H1 (cell line): ENCODE measurements at regions not wholly inside any gene's neighbourhood (a gene's known extent, or its start where the extent isn't known, plus 50 kb on each side); places are given as distances from the start of the nearest gene placed in this dataset.

ENCODE experiments used
- CTCF ChIA-PET: fragments of 300-600 bp; sonication (Branson Sonifier 250); formaldehyde crosslinking; loops from one replicate; lab custom pipeline; 2021; ENCODE audit not compliant: partially characterized antibody; lab: Charles Lee
- POLR2A ChIA-PET: fragments of 300-600 bp; sonication (Branson Sonifier 250); formaldehyde crosslinking; loops from one replicate; lab custom pipeline; 2021; ENCODE audit warnings: inconsistent platforms; ENCODE audit not compliant: partially characterized antibody; lab: Charles Lee
- DNase-seq, 2 experiments: peaks; one replicate each; pipeline versions ENCODE4 v3.0.0 to v3.0.0-alpha.2; 2010 to 2022; ENCODE audit warnings: low spot score in 2 of 2, low read depth in 1 of 2, mixed read lengths in 1 of 2
- FAIRE-seq: peaks from 2 replicates; lab custom pipeline; 2011; peaks lifted over from hg19 to GRCh38; lab: Jason Lieb, UNC
- H2AFZ ChIP-seq: 2 replicates; pipeline ENCODE4 v1.8.1; 2012; ENCODE audit warnings: low read length, inconsistent platforms
- H2AK5ac ChIP-seq: 2 replicates; pipeline ENCODE4 v1.6.1; 2013; ENCODE audit warnings: low read depth, low read length
- H2BK120ac ChIP-seq: replicated peaks from 2 replicates; pipeline ENCODE3; 2013; ENCODE audit warnings: low read depth, low read length, inconsistent platforms
- H2BK12ac ChIP-seq: 2 replicates; pipeline ENCODE4 v1.6.1; 2013; ENCODE audit warnings: low read depth, low read length
- H2BK15ac ChIP-seq: 2 replicates; pipeline ENCODE4 v1.6.1; 2013; ENCODE audit warnings: low read length
- H2BK20ac ChIP-seq: 2 replicates; pipeline ENCODE4 v1.6.1; 2013; ENCODE audit warnings: low read length
- H2BK5ac ChIP-seq: 2 replicates; pipeline ENCODE4 v1.6.1; 2013; ENCODE audit warnings: low read depth, low read length
- H3K14ac ChIP-seq: 2 replicates; pipeline ENCODE4 v1.6.1; 2013; ENCODE audit warnings: inconsistent platforms; ENCODE audit not compliant: insufficient read length
- H3K18ac ChIP-seq: 2 replicates; pipeline ENCODE4 v1.6.1; 2013; ENCODE audit warnings: low read length; ENCODE audit errors: extremely low read depth
- H3K23ac ChIP-seq: 2 replicates; pipeline ENCODE4 v1.6.1; 2013; ENCODE audit warnings: inconsistent platforms; ENCODE audit not compliant: insufficient read length
- H3K23me2 ChIP-seq: 2 replicates; pipeline ENCODE4 v1.6.1; 2013; ENCODE audit warnings: low read depth, low read length
- H3K27ac ChIP-seq: 2 replicates; pipeline ENCODE4 v1.6.1; 2011; ENCODE audit warnings: low read depth, low read length, inconsistent platforms
- H3K27me3 ChIP-seq, 4 experiments: replicated peaks in 1 of 4; 1 replicate in 1 of 4; 2 replicates in 3 of 4; pipeline versions ENCODE4 v1.6.1 to v1.8.1; 2011 to 2013; ENCODE audit warnings: low read length in 3 of 4, mild to moderate bottlenecking in 3 of 4, inconsistent platforms in 2 of 4, mixed read lengths in 2 of 4, moderate library complexity in 1 of 4; ENCODE audit not compliant: control insufficient read depth in 3 of 4, insufficient read depth in 3 of 4; ENCODE audit errors: extremely low read depth in 1 of 4
- H3K36me3 ChIP-seq, 4 experiments: 2 replicates each; pipeline versions ENCODE4 v1.6.1 to v1.8.1; 2011 to 2013; ENCODE audit warnings: mild to moderate bottlenecking in 4 of 4, low read length in 3 of 4, moderate library complexity in 2 of 4, control low read depth in 1 of 4, inconsistent platforms in 1 of 4; ENCODE audit not compliant: insufficient read depth in 4 of 4, control insufficient read depth in 2 of 4
- H3K4ac ChIP-seq: replicated peaks from 2 replicates; pipeline ENCODE3; 2013; ENCODE audit warnings: low read length, low read depth, mixed read lengths, inconsistent platforms; ENCODE audit not compliant: insufficient read length
- H3K4me1 ChIP-seq, 4 experiments: replicated peaks in 1 of 4; 1 replicate in 1 of 4; 2 replicates in 3 of 4; pipeline versions ENCODE4 v1.6.1 to v1.8.1; 2011 to 2013; ENCODE audit warnings: low read length in 3 of 4, inconsistent platforms in 2 of 4, mixed read lengths in 1 of 4; ENCODE audit not compliant: insufficient read depth in 4 of 4, control insufficient read depth in 3 of 4
- H3K4me2 ChIP-seq, 2 experiments: 2 replicates each; pipeline versions ENCODE4 v1.6.1 to v1.8.1; 2011 to 2013; ENCODE audit warnings: low read depth in 2 of 2, low read length in 2 of 2, control low read depth in 1 of 2, inconsistent platforms in 1 of 2, mild to moderate bottlenecking in 1 of 2; ENCODE audit not compliant: insufficient read depth in 1 of 2
- H3K4me3 ChIP-seq, 4 experiments: fragments of 200-600, 300-600 bp in 1 of 4; sonication (generic), shearing (Covaris generic), sonication (Bioruptor Twin) in 1 of 4; 2 replicates each; pipeline versions ENCODE4 v1.5.1 to v1.8.1; 2011 to 2016; ENCODE audit warnings: low read length in 4 of 4, low read depth in 3 of 4, control low read depth in 2 of 4, inconsistent platforms in 2 of 4, mild to moderate bottlenecking in 2 of 4, mixed read lengths in 1 of 4, moderate library complexity in 1 of 4; ENCODE audit not compliant: insufficient read depth in 2 of 4; ENCODE audit errors: extremely low read depth in 1 of 4
- H3K56ac ChIP-seq: replicated peaks from 2 replicates; pipeline ENCODE3; 2013; ENCODE audit warnings: low read depth, mild to moderate bottlenecking, mixed read lengths, low read length, inconsistent platforms; ENCODE audit not compliant: insufficient read length
- H3K79me1 ChIP-seq: 2 replicates; pipeline ENCODE4 v1.6.1; 2013; ENCODE audit warnings: low read depth, low read length, control low read depth
- H3K79me2 ChIP-seq, 2 experiments: 2 replicates each; pipeline versions ENCODE4 v1.6.1 to v1.8.1; 2012 to 2013; ENCODE audit warnings: low read length in 2 of 2, mild to moderate bottlenecking in 2 of 2, inconsistent platforms in 1 of 2; ENCODE audit not compliant: insufficient read depth in 2 of 2, control insufficient read depth in 1 of 2
- H3K9ac ChIP-seq, 4 experiments: replicated peaks in 1 of 4; 1 replicate in 1 of 4; 2 replicates in 3 of 4; pipeline versions ENCODE4 v1.6.1 to v1.8.1; 2011 to 2013; ENCODE audit warnings: low read depth in 3 of 4, low read length in 3 of 4, control low read depth in 2 of 4, mild to moderate bottlenecking in 2 of 4, moderate library complexity in 2 of 4, inconsistent platforms in 1 of 4; ENCODE audit errors: extremely low read depth in 1 of 4
- H3K9me3 ChIP-seq, 2 experiments: 2 replicates each; pipeline versions ENCODE4 v1.6.1 to v1.8.1; 2012 to 2013; ENCODE audit warnings: mild to moderate bottlenecking in 2 of 2, moderate library complexity in 2 of 2, control low read depth in 1 of 2, inconsistent platforms in 1 of 2, low read depth in 1 of 2, low read length in 1 of 2, mixed read lengths in 1 of 2; ENCODE audit not compliant: insufficient read depth in 2 of 2
- H4K20me1 ChIP-seq, 2 experiments: replicated peaks in 1 of 2; 2 replicates each; pipeline versions ENCODE3 to v1.8.1; 2011 to 2013; ENCODE audit warnings: inconsistent platforms in 2 of 2, low read length in 2 of 2, mild to moderate bottlenecking in 1 of 2; ENCODE audit not compliant: insufficient read depth in 2 of 2, control insufficient read depth in 1 of 2
- H4K5ac ChIP-seq: 2 replicates; pipeline ENCODE4 v1.6.1; 2013; ENCODE audit warnings: low read length, low read depth, mixed read lengths, inconsistent platforms; ENCODE audit not compliant: insufficient read length
- H4K8ac ChIP-seq: 2 replicates; pipeline ENCODE4 v1.8.0; 2013; ENCODE audit warnings: mild to moderate bottlenecking, moderate library complexity, low read length, inconsistent platforms; ENCODE audit not compliant: insufficient read depth; ENCODE audit errors: extremely low read depth
- H4K91ac ChIP-seq: replicated peaks from 2 replicates; pipeline ENCODE3; 2013; ENCODE audit warnings: low read length, mixed read lengths, inconsistent platforms; ENCODE audit not compliant: insufficient read length
- CHD1 ChIP-seq: IDR thresholded peaks from 2 replicates; pipeline ENCODE4 v1.6.1; 2012; ENCODE audit warnings: low read depth, low read length, improper control_type of control experiment
- CREB1 ChIP-seq: IDR thresholded peaks from 2 replicates; pipeline ENCODE4 v1.6.1; 2012; ENCODE audit warnings: inconsistent platforms
- EGR1 ChIP-seq: IDR thresholded peaks from 2 replicates; pipeline ENCODE4 v1.6.1; 2011; ENCODE audit warnings: low read depth, low read length, borderline replicate concordance
- EP300 ChIP-seq, 2 experiments: IDR thresholded peaks; 1 replicate in 1 of 2; 2 replicates in 1 of 2; pipeline ENCODE4 v1.6.1; 2011 to 2012; ENCODE audit warnings: low read depth in 2 of 2, low read length in 2 of 2, mild to moderate bottlenecking in 2 of 2, borderline replicate concordance in 1 of 2, inconsistent platforms in 1 of 2, moderate library complexity in 1 of 2
- EZH2 ChIP-seq: fragments of 200-600 bp; sonication (generic); IDR thresholded peaks from 2 replicates; pipeline ENCODE4 v1.7.1; 2012; ENCODE audit warnings: low read depth, mild to moderate bottlenecking, moderate library complexity, low read length, inconsistent platforms; ENCODE audit not compliant: severe bottlenecking
- KDM1A ChIP-seq: fragments of 200-600, 300-600 bp; sonication (generic); IDR thresholded peaks from 2 replicates; pipeline ENCODE4 v1.7.1; 2016; ENCODE audit warnings: mild to moderate bottlenecking, low read length, borderline replicate concordance
- MAFK ChIP-seq: IDR thresholded peaks from 2 replicates; pipeline ENCODE4 v1.6.1; 2012; ENCODE audit warnings: low read depth, mild to moderate bottlenecking, improper control_type of control experiment, low read length
- RBBP5 ChIP-seq: IDR thresholded peaks from 2 replicates; pipeline ENCODE4 v1.7.1; 2012; ENCODE audit warnings: low read depth, mild to moderate bottlenecking, inconsistent platforms, low read length, moderate library complexity, borderline replicate concordance
- TAF7 ChIP-seq: optimal IDR thresholded peaks from 2 replicates; pipeline ENCODE3; 2011; ENCODE audit warnings: low read depth, mild to moderate bottlenecking, inconsistent platforms, low read length, moderate library complexity, borderline replicate concordance
- TBP ChIP-seq: IDR thresholded peaks from 2 replicates; pipeline ENCODE4 v1.6.1; 2011; ENCODE audit warnings: low read depth, low read length, improper control_type of control experiment
- WGBS, 2 experiments: shearing (Covaris generic) in 1 of 2; methylation state at CpG; one replicate each; pipeline versions ENCODE4 v1.1.6 to v1.1.7; 2013 to 2015; ENCODE audit warnings: low lambda C conversion rate in 2 of 2, mixed read lengths in 2 of 2, inconsistent platforms in 1 of 2, low coverage in 1 of 2, missing lambda C conversion rate in 1 of 2; ENCODE audit not compliant: insufficient replicate concordance in 2 of 2, insufficient coverage in 1 of 2, insufficient read length in 1 of 2; ENCODE audit errors: extremely low coverage in 1 of 2, missing lambda C conversion rate in 1 of 2; 5-methylcytosine and 5-hydroxymethylcytosine counted together
- TF ChIP-seq, protein P1 (sequence below): IDR thresholded peaks from 2 replicates; pipeline ENCODE4 v1.6.1; 2011; ENCODE audit warnings: low read depth, mild to moderate bottlenecking, low read length; ENCODE audit not compliant: insufficient read depth

DNA sequence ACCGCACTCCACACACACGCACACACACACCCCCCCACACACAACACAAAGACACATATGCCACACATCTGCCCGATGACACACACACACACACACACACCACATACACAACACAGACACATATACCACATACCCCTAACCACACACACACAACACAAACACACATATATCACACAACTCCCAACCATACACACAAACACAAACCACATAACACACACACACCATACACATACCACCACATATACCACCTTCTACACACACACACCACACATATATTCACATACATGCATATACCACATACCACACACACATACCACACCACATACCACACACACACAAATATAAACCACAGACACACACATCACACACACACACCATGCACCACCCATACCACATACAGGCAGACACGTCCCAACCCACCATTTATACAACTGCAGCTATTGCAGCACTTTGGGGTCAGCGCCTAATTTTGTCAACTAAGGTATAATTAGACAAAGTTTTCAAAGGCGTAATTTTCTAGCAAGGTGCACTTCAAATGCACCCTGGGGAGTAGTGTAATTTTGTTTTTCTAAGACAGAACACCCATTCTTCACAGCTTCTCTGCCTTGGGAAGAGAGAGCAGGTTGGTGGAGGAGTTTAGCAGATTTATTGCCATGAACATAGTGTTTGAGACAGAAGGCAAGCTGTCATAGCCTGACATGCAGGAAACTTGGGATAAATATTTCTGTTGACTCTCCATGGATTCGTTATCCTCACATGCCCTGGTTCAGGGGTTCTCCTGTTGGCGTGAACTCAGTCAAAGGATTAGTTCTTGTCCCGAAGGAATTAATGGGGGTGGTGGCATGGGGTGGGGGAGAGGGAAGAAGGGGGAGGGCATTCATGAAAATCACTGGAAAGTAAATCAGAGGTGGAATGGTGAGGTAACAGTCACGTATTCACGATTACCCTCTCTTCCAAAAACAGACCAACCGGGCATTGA lies 416.1 kb downstream of the LPIN1 start:
- WGBS, 2 experiments = 94% methylated on average over 12 of the region's 12 CpGs; no CpG with 5 or more reads in 1 of the 2 experiments
- FAIRE-seq (no peak), DNase-seq (no peak)
- ChIA-PET CTCF (interaction anchor here (1.2 kb wide), 1 partner anchor 834 kb away, joined by 3 read pairs; no protein-coding TSS in a partner anchor), POLR2A (no interaction called here)
- Histone ChIP-seq H4K91ac (no peak overlapping the region), H3K9me3 (no peaks in the 10 kb centered on the region), H3K23ac (no peak overlapping the region), H3K23me2 (peaks cover 5% of the 10 kb centered on the region), H2AK5ac (no peak overlapping the region), H4K8ac (no peak overlapping the region), H2BK120ac (no peak overlapping the region), H3K79me2 (no peaks in the 10 kb centered on the region), H2AFZ (no peak overlapping the region), H3K9ac (no peak overlapping the region), H3K4me3 (no peak overlapping the region), H2BK5ac (no peak overlapping the region), H2BK15ac (no peak overlapping the region), H3K14ac (no peak overlapping the region), H3K4ac (no peak overlapping the region), H3K4me1 (no peaks in the 10 kb centered on the region; a peak in 1 of 7 replicates), H4K20me1 (peaks cover 0 to 3% of the 10 kb centered on the region in 2 experiments), H4K5ac (no peak overlapping the region), H3K18ac (no peak overlapping the region), H2BK12ac (no peak overlapping the region; the same call in 1 of the 2 replicates), H3K4me2 (no peak overlapping the region), H3K36me3 (no peaks in the 10 kb centered on the region), H3K27me3 (no peaks in the 10 kb centered on the region), H3K27ac (no peak overlapping the region), H2BK20ac (no peak overlapping the region), H3K79me1 (no peaks in the 10 kb centered on the region), H3K56ac (peak overlapping the region; percentile 96)
- TF ChIP-seq EZH2 (no peak), RBBP5 (no peak), KDM1A (no peak), TBP (no peak), EGR1 (no peak), CHD1 (no peak), CREB1 (no peak), EP300 (IDR thresholded peaks at IDR 0.05; ENCODE audit: borderline replicate concordance in 1 of 2, low read depth in 2 of 2, low read length in 2 of 2) (no peak), MAFK (no peak), TAF7 (no peak)
- TF ChIP-seq, protein P1, sequence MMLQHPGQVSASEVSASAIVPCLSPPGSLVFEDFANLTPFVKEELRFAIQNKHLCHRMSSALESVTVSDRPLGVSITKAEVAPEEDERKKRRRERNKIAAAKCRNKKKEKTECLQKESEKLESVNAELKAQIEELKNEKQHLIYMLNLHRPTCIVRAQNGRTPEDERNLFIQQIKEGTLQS = no peak
